ENCODE measurements at regions not wholly inside any gene's neighbourhood (a gene's known extent, or its start where the extent isn't known, plus 50 kb on each side); places are given as distances from the start of the nearest gene placed in this dataset.
A peak's percentile ranks its signal among the peaks of the same experiment; 100 is the strongest.

DNA sequence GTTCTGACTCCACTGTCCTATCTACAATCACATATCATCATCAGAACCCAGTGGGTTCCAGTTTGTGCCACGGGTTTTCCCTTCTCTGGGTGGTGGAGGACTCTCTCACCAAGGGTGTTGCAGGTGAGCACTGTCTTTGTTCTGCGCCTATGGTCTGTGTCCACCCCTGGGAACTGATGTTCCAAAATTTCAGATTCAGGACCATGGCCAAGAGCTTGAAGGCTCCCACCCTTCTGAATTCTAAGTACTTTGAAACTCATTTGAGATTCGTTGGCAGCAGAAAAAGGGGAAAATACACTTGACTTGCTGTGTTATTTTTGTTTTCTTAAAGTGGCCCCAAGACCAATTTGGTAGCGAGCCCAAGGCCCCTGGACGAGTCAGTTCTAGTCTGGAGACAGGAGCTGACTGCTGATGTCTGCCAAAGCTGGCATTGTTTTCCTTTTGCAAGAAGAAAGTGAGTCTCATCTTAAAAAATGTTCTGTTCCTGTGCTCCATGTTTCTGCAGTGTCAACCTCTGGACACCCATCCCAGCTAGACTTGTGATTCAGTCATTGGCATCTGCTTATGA is 310.9 kb downstream of the HAPSTR1 start:
- WGBS, 2 donors = 40 to 45% methylated on average over 5 of the region's 5 CpGs
- H3K27me3 ChIP-seq = no peaks in the 10 kb centered on the region
- DNase-seq = peak; percentile 47 to 56
- no peak overlapping the region for H3K27ac ChIP-seq
- intact Hi-C loops (cut with DNase I) = no loop called here
- no peaks in the 10 kb centered on the region for H3K9me3 ChIP-seq
- H3K4me3 ChIP-seq (replicated peaks in 1 of 3) = no peak overlapping the region
- H3K36me3 ChIP-seq = no peaks in the 10 kb centered on the region
- TF ChIP-seq, protein P1, sequence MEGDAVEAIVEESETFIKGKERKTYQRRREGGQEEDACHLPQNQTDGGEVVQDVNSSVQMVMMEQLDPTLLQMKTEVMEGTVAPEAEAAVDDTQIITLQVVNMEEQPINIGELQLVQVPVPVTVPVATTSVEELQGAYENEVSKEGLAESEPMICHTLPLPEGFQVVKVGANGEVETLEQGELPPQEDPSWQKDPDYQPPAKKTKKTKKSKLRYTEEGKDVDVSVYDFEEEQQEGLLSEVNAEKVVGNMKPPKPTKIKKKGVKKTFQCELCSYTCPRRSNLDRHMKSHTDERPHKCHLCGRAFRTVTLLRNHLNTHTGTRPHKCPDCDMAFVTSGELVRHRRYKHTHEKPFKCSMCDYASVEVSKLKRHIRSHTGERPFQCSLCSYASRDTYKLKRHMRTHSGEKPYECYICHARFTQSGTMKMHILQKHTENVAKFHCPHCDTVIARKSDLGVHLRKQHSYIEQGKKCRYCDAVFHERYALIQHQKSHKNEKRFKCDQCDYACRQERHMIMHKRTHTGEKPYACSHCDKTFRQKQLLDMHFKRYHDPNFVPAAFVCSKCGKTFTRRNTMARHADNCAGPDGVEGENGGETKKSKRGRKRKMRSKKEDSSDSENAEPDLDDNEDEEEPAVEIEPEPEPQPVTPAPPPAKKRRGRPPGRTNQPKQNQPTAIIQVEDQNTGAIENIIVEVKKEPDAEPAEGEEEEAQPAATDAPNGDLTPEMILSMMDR (IDR thresholded peaks at IDR 0.05) = no peak
- no peak for TF ChIP-seq POLR2A (IDR thresholded peaks at IDR 0.05)
- H3K4me1 ChIP-seq = peaks cover 0 to 9% of the 10 kb centered on the region in 2 donors

DNA sequence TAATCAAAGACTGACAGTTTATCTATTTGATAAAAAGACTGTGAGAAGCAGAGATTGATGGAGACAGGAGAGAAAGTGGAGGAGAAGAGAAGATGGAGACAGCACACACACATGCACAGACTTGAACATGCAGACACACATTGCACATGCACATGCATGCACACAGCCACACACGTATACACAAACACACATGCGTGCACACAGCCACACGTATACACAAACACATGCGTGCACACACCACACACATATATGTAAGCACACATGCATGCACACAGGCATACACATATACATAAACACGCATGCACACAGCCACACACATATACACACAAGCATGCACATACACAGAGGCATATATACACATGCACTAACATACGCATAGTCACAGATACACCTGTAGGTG is 313.4 kb downstream of the HAPSTR1 start:
- Histone ChIP-seq H3K4me3 (replicated peaks in 1 of 3) (no peak overlapping the region), H3K27me3 (no peaks in the 10 kb centered on the region), H3K9me3 (no peaks in the 10 kb centered on the region), H3K36me3 (no peaks in the 10 kb centered on the region), H3K4me1 (peaks cover 0 to 9% of the 10 kb centered on the region in 2 donors), H3K27ac (no peak overlapping the region)
- intact Hi-C loops (cut with DNase I) = no loop called here
- TF ChIP-seq, protein P1 (IDR thresholded peaks at IDR 0.05) = no peak
- no peak for TF ChIP-seq POLR2A (IDR thresholded peaks at IDR 0.05)
- no peak for DNase-seq
- WGBS, 2 donors = 95 to 96% methylated on average over 6 of the region's 6 CpGs

DNA sequence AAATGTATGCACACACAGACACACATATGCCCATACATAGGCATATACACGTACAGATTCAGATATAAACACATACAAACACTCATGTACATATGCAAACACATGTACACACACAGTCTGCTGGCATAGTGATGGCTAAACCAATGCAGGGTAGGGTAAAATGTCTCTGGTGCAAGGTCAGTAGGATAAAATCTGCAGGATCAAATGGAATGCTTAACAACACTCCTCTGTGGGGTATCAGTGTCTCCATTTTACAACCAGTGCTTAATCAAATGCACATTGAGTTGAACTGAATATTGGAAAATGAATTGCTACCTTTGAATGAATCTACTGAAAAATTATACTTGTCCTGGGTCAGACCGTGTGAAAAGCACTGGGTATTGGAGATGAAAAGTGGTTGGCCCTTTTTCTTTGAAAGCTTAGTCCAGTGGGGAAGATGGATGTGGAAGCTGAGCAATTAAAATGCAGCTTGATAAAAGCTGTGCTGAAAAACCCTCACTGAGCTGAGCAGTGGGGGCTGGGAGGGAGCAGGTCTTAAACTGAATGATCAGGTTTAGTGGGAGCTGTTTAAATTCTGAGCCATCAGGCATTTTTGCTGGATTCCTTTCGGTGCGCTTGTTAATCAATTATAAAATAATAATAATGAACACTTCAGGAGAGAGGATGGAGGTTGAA is 314.7 kb downstream of the HAPSTR1 start:
- Histone ChIP-seq H3K27ac (no peak overlapping the region), H3K4me1 (peaks cover 0 to 9% of the 10 kb centered on the region in 2 donors), H3K4me3 (replicated peaks in 1 of 3) (no peak overlapping the region), H3K9me3 (no peaks in the 10 kb centered on the region), H3K36me3 (no peaks in the 10 kb centered on the region), H3K27me3 (no peaks in the 10 kb centered on the region)
- TF ChIP-seq POLR2A (IDR thresholded peaks at IDR 0.05) = no peak
- TF ChIP-seq, protein P1 (IDR thresholded peaks at IDR 0.05) = no peak
- DNase-seq = no peak
- WGBS, 2 donors = 67 to 82% methylated on average over 4 of the region's 4 CpGs
- intact Hi-C loops (cut with DNase I) = no loop called here

DNA sequence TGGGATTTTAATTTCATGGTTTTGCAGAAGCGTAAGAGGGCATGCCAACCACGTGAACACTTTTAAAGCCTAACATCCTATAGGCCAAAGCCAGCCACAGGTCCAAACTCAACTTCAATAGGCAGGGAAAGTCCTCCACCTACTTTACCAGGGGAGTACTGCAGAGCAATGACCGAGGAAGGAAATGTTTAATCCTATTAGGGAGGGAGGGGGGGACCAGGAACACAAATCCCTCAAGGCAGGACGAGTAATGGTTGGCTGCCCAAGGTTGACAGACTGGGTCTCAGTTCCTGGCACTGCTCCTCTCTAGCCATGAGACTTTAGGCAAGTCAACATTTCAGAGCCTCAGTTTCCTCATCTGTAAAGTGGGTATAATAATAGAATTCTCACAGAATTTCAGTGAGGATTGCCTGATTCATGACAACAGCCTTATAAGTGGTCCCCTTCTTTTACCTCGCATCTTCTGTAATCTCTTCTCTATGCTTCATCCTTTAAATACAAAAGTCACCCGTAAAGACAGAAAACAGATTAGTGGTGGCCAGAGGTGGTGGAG is 315.8 kb downstream of the HAPSTR1 start:
- H3K9me3 ChIP-seq = no peaks in the 10 kb centered on the region
- TF ChIP-seq, protein P1 (IDR thresholded peaks at IDR 0.05) = no peak
- no peak for TF ChIP-seq POLR2A (IDR thresholded peaks at IDR 0.05)
- DNase-seq = no peak
- peaks cover 0 to 6% of the 10 kb centered on the region in 2 donors for H3K4me1 ChIP-seq
- no peak overlapping the region for H3K4me3 ChIP-seq (replicated peaks in 1 of 3)
- intact Hi-C loops (cut with DNase I) = no loop called here
- H3K27me3 ChIP-seq = no peaks in the 10 kb centered on the region
- no peak overlapping the region for H3K27ac ChIP-seq
- 73 to 75% methylated on average over 6 of the region's 6 CpGs for WGBS, 2 donors
- H3K36me3 ChIP-seq = no peaks in the 10 kb centered on the region

DNA sequence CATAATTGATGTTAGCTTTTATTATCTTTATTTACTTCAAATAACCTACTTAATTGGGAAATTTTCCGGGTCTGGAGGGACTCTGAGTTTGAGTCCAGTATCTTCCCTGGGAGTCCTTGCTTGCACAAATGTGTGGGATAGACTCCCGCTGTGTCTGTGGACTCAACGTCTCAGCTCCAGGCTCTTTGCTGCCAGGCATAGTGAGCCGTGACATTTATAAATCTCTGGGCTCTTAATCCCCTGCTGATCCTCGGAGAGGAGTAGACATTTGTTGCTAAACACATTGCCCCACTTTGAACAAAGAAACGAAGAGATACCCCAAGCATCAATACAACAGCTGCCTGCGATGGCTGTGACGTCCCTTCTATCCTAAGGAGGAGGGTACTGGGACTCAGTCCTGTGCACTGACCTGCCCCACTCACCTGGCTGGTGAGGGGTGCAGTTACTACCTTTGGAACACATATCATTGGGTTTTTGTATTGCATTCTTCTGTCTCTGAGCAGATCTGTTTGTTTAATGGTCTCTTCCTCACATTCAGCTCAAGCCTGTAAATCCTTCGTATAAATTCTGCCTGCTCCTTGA is 316.9 kb downstream of the HAPSTR1 start:
- DNase-seq = no peak
- Histone ChIP-seq H3K36me3 (no peaks in the 10 kb centered on the region), H3K9me3 (no peaks in the 10 kb centered on the region), H3K27ac (no peak overlapping the region), H3K4me1 (no peaks in the 10 kb centered on the region), H3K27me3 (no peaks in the 10 kb centered on the region), H3K4me3 (replicated peaks in 1 of 3) (no peak overlapping the region)
- TF ChIP-seq POLR2A (IDR thresholded peaks at IDR 0.05) = no peak
- TF ChIP-seq, protein P1 (IDR thresholded peaks at IDR 0.05) = no peak
- intact Hi-C loops (cut with DNase I) = no loop called here
- WGBS, 2 donors = 40 to 67% methylated on average over 9 of the region's 9 CpGs

Data from thyroid gland (tissue), 4 donors.